SK-N-SH (cell line): ENCODE measurements at regions not wholly inside any gene's neighbourhood (a gene's known extent, or its start where the extent isn't known, plus 50 kb on each side); places are given as distances from the start of the nearest gene placed in this dataset.

Source experiments
- CTCF ChIA-PET: fragments of 300-600, 350-600 bp; formaldehyde crosslinking; extraction: SDS; loops from one replicate; lab custom pipeline; 2021; lab: Yijun Ruan, JAX
- POLR2A ChIA-PET: fragments of 350-600 bp; sonication (Branson Sonifier 250); formaldehyde crosslinking; extraction: SDS; loops from one replicate; lab custom pipeline; 2020; ENCODE audit warnings: antibody characterized with exemption, inconsistent platforms; lab: Yijun Ruan, JAX
- DNase-seq: peaks from one replicate; pipeline ENCODE4 v3.0.0; 2012
- H2AFZ ChIP-seq: fragments of 200-600 bp; sonication (generic); 2 replicates; pipeline ENCODE4 v1.8.1; 2016; ENCODE audit warnings: antibody characterized with exemption, mild to moderate bottlenecking, low read depth
- H3F3A ChIP-seq: fragments of 200-600 bp; sonication (generic); replicated peaks from 2 replicates; pipeline ENCODE3; 2016; ENCODE audit warnings: antibody characterized with exemption, mild to moderate bottlenecking; ENCODE audit not compliant: insufficient read depth
- H3K27ac ChIP-seq, 2 experiments: fragments of 200-500 bp in 1 of 2; fragments of 200-600 bp in 1 of 2; sonication (Bioruptor generic) in 1 of 2; sonication (generic), shearing (Covaris generic) in 1 of 2; 2 replicates each; pipeline versions ENCODE4 v1.5.1 to v1.6.1; 2014 to 2016; ENCODE audit warnings: low read depth in 2 of 2, inconsistent platforms in 1 of 2, low read length in 1 of 2, mild to moderate bottlenecking in 1 of 2, mixed read lengths in 1 of 2
- H3K27me3 ChIP-seq: fragments of 200-600 bp; sonication (generic), shearing (Covaris generic); 2 replicates; pipeline ENCODE4 v1.6.1; 2016; ENCODE audit warnings: mixed run types; ENCODE audit not compliant: insufficient read depth
- H3K36me3 ChIP-seq, 2 experiments: fragments of 200-500 bp in 1 of 2; fragments of 200-600 bp in 1 of 2; sonication (Bioruptor generic) in 1 of 2; sonication (generic) in 1 of 2; replicated peaks in 1 of 2; 2 replicates each; pipeline versions ENCODE3 to v1.5.1; 2014 to 2016; ENCODE audit warnings: low read length in 1 of 2, mild to moderate bottlenecking in 1 of 2; ENCODE audit not compliant: insufficient read depth in 2 of 2, control insufficient read depth in 1 of 2
- H3K4me1 ChIP-seq, 2 experiments: fragments of 200-500 bp in 1 of 2; fragments of 200-600 bp in 1 of 2; sonication (Bioruptor generic) in 1 of 2; sonication (generic), shearing (Covaris generic) in 1 of 2; 2 replicates each; pipeline versions ENCODE4 v1.5.1 to v1.6.1; 2014 to 2016; ENCODE audit warnings: low read depth in 1 of 2, low read length in 1 of 2, mixed run types in 1 of 2; ENCODE audit not compliant: insufficient read depth in 2 of 2, control insufficient read depth in 1 of 2
- H3K4me2 ChIP-seq: fragments of 200-600 bp; sonication (generic), shearing (Covaris generic); 2 replicates; pipeline ENCODE4 v1.6.1; 2017; ENCODE audit warnings: mixed run types
- H3K4me3 ChIP-seq, 2 experiments: fragments of 200-500 bp in 1 of 2; fragments of 200-600 bp in 1 of 2; sonication (Bioruptor generic) in 1 of 2; sonication (generic), shearing (Covaris generic) in 1 of 2; 2 replicates each; pipeline versions ENCODE4 v1.5.1 to v1.8.1; 2014 to 2016; ENCODE audit warnings: low read depth in 2 of 2, inconsistent platforms in 1 of 2, low read length in 1 of 2, mild to moderate bottlenecking in 1 of 2, mixed read lengths in 1 of 2, moderate library complexity in 1 of 2
- H3K79me2 ChIP-seq: fragments of 200-600 bp; sonication (generic); 2 replicates; pipeline ENCODE4 v1.8.1; 2017; ENCODE audit warnings: mild to moderate bottlenecking; ENCODE audit not compliant: insufficient read depth
- H3K9ac ChIP-seq: fragments of 200-600 bp; sonication (generic); 2 replicates; pipeline ENCODE4 v1.6.1; 2017; ENCODE audit warnings: mixed run types
- H3K9me2 ChIP-seq: fragments of 200-600 bp; sonication (generic); 2 replicates; pipeline ENCODE4 v1.6.1; 2017; ENCODE audit warnings: mixed run types
- H3K9me3 ChIP-seq: fragments of 200-600 bp; sonication (generic); 2 replicates; pipeline ENCODE4 v1.6.1; 2017; ENCODE audit warnings: mixed run types, mild to moderate bottlenecking, moderate library complexity
- H4K20me1 ChIP-seq: fragments of 200-600 bp; sonication (generic); 2 replicates; pipeline ENCODE4 v1.6.1; 2017; ENCODE audit warnings: mild to moderate bottlenecking, mixed run types; ENCODE audit not compliant: insufficient read depth
- CHD2 ChIP-seq: fragments of 150-350 bp; IDR thresholded peaks from 2 replicates; pipeline ENCODE4 v1.6.1; 2018; ENCODE audit warnings: low read length; ENCODE audit not compliant: partially characterized antibody
- EP300 ChIP-seq, 2 experiments: IDR thresholded peaks; 2 replicates each; pipeline versions ENCODE4 v1.4.0 to v1.6.1; 2012; ENCODE audit warnings: borderline replicate concordance in 1 of 2, low read depth in 1 of 2, low read length in 1 of 2
- FOXJ3 ChIP-seq: sonication (generic); formaldehyde crosslinking; IDR thresholded peaks from 2 replicates; pipeline ENCODE4 v1.5.1; 2020; ENCODE audit warnings: mild to moderate bottlenecking, missing genetic modification reagents
- FOXM1 ChIP-seq: IDR thresholded peaks from 2 replicates; pipeline ENCODE4 v1.4.0; 2012; ENCODE audit warnings: low read depth, mild to moderate bottlenecking
- MXI1 ChIP-seq: IDR thresholded peaks from 2 replicates; pipeline ENCODE4 v1.6.1; 2012; ENCODE audit warnings: mild to moderate bottlenecking, low read depth, low read length, improper control_type of control experiment
- NFIC ChIP-seq: IDR thresholded peaks from 2 replicates; pipeline ENCODE4 v1.4.0; 2012; ENCODE audit warnings: borderline replicate concordance
- NRF1 ChIP-seq: IDR thresholded peaks from 2 replicates; pipeline ENCODE4 v1.6.1; 2012; ENCODE audit warnings: low read depth, mild to moderate bottlenecking, low read length
- RCOR1 ChIP-seq: fragments of 150-350 bp; IDR thresholded peaks from 2 replicates; pipeline ENCODE4 v1.6.1; 2017; ENCODE audit warnings: antibody characterized with exemption, low read length
- RFX5 ChIP-seq: IDR thresholded peaks from 2 replicates; pipeline ENCODE4 v1.6.1; 2012; ENCODE audit warnings: mild to moderate bottlenecking, improper control_type of control experiment, low read length
- RXRA ChIP-seq: IDR thresholded peaks from 2 replicates; pipeline ENCODE4 v1.4.0; 2012; ENCODE audit warnings: low read depth, mild to moderate bottlenecking, borderline replicate concordance
- SIN3A ChIP-seq: IDR thresholded peaks from 2 replicates; pipeline ENCODE4 v1.6.1; 2012; ENCODE audit warnings: low read depth, mild to moderate bottlenecking, low read length, moderate library complexity, borderline replicate concordance
- TEAD4 ChIP-seq: IDR thresholded peaks from 2 replicates; pipeline ENCODE4 v1.4.0; 2012; ENCODE audit warnings: mild to moderate bottlenecking, borderline replicate concordance; ENCODE audit not compliant: insufficient read depth
- YY1 ChIP-seq: IDR thresholded peaks from 2 replicates; pipeline ENCODE4 v1.4.0; 2012; ENCODE audit warnings: low read depth, mild to moderate bottlenecking
- WGBS: methylation state at CpG from one replicate; pipeline ENCODE4 v1.1.6; 2017; ENCODE audit warnings: low lambda C conversion rate; 5-methylcytosine and 5-hydroxymethylcytosine counted together
- TF ChIP-seq, protein P1 (sequence below): IDR thresholded peaks from 2 replicates; pipeline ENCODE4 v1.6.1; 2012; ENCODE audit warnings: mild to moderate bottlenecking, low read depth, low read length, moderate library complexity
- TF ChIP-seq, protein P2 (sequence below): fragments of 200-600 bp; sonication (generic); IDR thresholded peaks from 2 replicates; pipeline ENCODE4 v1.6.1; 2017; ENCODE audit warnings: antibody characterized with exemption, mild to moderate bottlenecking, moderate library complexity
- TF ChIP-seq, protein P3 (sequence below): fragments of 150-350 bp; IDR thresholded peaks from 2 replicates; pipeline ENCODE4 v1.6.1; 2017; ENCODE audit warnings: antibody characterized with exemption, low read length, low read depth, borderline replicate concordance
- TF ChIP-seq, protein P4 (sequence below): IDR thresholded peaks from 2 replicates; pipeline ENCODE4 v1.4.0; 2012; ENCODE audit warnings: low read depth, borderline replicate concordance

DNA sequence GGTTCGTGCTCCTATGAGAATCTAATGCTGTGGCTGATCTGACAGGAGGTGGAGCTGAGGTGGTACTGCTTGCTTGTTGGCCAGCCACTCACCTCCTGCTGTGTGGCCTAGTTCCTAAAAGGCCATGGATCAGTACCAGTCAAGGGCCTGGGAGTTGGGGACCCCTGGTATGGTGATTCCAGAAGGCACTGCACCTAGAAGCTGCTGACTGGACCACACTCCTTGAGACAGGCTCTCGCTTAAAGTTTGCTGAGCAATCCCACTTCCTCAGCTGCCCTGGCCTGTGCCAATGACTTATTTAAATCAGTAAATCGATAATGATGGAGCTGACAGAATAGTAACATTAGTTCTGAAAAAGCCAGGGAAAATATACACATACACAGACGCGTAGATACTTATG lies 98.6 kb upstream of the LYZL2 start:
- TF ChIP-seq NFIC = no peak
- TF ChIP-seq, protein P1, sequence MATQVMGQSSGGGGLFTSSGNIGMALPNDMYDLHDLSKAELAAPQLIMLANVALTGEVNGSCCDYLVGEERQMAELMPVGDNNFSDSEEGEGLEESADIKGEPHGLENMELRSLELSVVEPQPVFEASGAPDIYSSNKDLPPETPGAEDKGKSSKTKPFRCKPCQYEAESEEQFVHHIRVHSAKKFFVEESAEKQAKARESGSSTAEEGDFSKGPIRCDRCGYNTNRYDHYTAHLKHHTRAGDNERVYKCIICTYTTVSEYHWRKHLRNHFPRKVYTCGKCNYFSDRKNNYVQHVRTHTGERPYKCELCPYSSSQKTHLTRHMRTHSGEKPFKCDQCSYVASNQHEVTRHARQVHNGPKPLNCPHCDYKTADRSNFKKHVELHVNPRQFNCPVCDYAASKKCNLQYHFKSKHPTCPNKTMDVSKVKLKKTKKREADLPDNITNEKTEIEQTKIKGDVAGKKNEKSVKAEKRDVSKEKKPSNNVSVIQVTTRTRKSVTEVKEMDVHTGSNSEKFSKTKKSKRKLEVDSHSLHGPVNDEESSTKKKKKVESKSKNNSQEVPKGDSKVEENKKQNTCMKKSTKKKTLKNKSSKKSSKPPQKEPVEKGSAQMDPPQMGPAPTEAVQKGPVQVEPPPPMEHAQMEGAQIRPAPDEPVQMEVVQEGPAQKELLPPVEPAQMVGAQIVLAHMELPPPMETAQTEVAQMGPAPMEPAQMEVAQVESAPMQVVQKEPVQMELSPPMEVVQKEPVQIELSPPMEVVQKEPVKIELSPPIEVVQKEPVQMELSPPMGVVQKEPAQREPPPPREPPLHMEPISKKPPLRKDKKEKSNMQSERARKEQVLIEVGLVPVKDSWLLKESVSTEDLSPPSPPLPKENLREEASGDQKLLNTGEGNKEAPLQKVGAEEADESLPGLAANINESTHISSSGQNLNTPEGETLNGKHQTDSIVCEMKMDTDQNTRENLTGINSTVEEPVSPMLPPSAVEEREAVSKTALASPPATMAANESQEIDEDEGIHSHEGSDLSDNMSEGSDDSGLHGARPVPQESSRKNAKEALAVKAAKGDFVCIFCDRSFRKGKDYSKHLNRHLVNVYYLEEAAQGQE = no peak
- TF ChIP-seq, protein P2, sequence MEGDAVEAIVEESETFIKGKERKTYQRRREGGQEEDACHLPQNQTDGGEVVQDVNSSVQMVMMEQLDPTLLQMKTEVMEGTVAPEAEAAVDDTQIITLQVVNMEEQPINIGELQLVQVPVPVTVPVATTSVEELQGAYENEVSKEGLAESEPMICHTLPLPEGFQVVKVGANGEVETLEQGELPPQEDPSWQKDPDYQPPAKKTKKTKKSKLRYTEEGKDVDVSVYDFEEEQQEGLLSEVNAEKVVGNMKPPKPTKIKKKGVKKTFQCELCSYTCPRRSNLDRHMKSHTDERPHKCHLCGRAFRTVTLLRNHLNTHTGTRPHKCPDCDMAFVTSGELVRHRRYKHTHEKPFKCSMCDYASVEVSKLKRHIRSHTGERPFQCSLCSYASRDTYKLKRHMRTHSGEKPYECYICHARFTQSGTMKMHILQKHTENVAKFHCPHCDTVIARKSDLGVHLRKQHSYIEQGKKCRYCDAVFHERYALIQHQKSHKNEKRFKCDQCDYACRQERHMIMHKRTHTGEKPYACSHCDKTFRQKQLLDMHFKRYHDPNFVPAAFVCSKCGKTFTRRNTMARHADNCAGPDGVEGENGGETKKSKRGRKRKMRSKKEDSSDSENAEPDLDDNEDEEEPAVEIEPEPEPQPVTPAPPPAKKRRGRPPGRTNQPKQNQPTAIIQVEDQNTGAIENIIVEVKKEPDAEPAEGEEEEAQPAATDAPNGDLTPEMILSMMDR = no peak
- no peak for TF ChIP-seq RCOR1
- no peak for TF ChIP-seq EP300 (IDR thresholded peaks at IDR 0.05; ENCODE audit: borderline replicate concordance in 1 of 2, low read depth in 1 of 2, low read length in 1 of 2)
- TF ChIP-seq SIN3A = no peak
- TF ChIP-seq, all 33 proteins: peak for 0
- DNase-seq = no peak
- Histone ChIP-seq H3K9me2 (no peaks in the 10 kb centered on the region), H3F3A (peaks cover 5% of the 10 kb centered on the region), H3K9me3 (no peaks in the 10 kb centered on the region), H3K27ac (no peak overlapping the region), H3K4me3 (no peak overlapping the region), H3K9ac (no peak overlapping the region), H3K36me3 (no peaks in the 10 kb centered on the region), H3K27me3 (no peaks in the 10 kb centered on the region), H3K4me2 (no peak overlapping the region), H4K20me1 (no peaks in the 10 kb centered on the region), H2AFZ (no peak overlapping the region), H3K79me2 (no peaks in the 10 kb centered on the region), H3K4me1 (peaks cover 0 to 2% of the 10 kb centered on the region in 2 experiments; a peak in 1 of 4 replicates)
- 92% methylated on average over 5 of the region's 5 CpGs for WGBS
- CTCF ChIA-PET = interaction anchor here (0.6 to 2.2 kb wide), 4 partner anchors 20 to 1936 kb away, joined by 3 to 7 read pairs (median 4); no protein-coding TSS in a partner anchor
- POLR2A ChIA-PET = no interaction called here

DNA sequence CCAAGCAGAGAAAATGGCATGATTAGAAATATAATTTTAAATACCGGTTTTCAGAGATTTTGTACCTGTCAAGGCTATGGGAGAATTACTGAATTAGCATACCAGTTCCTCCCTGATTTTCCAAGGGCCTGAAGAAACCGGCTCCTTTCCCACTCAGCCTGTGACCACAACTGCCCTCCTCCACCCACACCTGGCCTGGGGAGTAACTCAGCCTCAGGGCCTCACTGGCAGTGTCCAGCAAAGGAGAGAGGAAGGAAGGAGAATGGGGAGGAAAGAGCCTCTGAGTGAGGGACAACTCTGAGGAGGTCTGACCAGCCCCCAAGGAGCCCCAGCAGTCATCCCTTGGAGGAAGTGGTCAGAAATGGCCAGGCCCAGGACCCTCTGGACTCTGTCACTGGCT lies 98.0 kb upstream of the LYZL2 start:
- Histone ChIP-seq H3K27me3 (no peaks in the 10 kb centered on the region), H3K9me3 (no peaks in the 10 kb centered on the region), H3K4me3 (no peak overlapping the region), H3K9me2 (no peaks in the 10 kb centered on the region), H3K36me3 (no peaks in the 10 kb centered on the region), H3K4me2 (no peak overlapping the region), H3K79me2 (no peaks in the 10 kb centered on the region), H3K27ac (no peak overlapping the region), H3K4me1 (peaks cover 0 to 2% of the 10 kb centered on the region in 2 experiments; a peak in 1 of 4 replicates)
- CTCF ChIA-PET = interaction anchor here (1.0 to 2.2 kb wide), 7 partner anchors 16 to 1081 kb away, joined by 3 to 7 read pairs (median 3); no protein-coding TSS in a partner anchor
- POLR2A ChIA-PET = no interaction called here
- 89% methylated on average over 2 of the region's 2 CpGs for WGBS
- DNase-seq = no peak
- TF ChIP-seq MXI1 = no peak
- TF ChIP-seq FOXM1 = no peak
- no peak for TF ChIP-seq YY1
- no peak for TF ChIP-seq NFIC
- no peak for TF ChIP-seq RFX5
- TF ChIP-seq EP300 (IDR thresholded peaks at IDR 0.05; ENCODE audit: borderline replicate concordance in 1 of 2, low read depth in 1 of 2, low read length in 1 of 2) = no peak
- no peak for TF ChIP-seq FOXJ3
- TF ChIP-seq RXRA = no peak
- TF ChIP-seq NRF1 = no peak
- TF ChIP-seq, protein P3, sequence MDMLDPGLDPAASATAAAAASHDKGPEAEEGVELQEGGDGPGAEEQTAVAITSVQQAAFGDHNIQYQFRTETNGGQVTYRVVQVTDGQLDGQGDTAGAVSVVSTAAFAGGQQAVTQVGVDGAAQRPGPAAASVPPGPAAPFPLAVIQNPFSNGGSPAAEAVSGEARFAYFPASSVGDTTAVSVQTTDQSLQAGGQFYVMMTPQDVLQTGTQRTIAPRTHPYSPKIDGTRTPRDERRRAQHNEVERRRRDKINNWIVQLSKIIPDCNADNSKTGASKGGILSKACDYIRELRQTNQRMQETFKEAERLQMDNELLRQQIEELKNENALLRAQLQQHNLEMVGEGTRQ = no peak
- no peak for TF ChIP-seq TEAD4
- TF ChIP-seq, protein P4, sequence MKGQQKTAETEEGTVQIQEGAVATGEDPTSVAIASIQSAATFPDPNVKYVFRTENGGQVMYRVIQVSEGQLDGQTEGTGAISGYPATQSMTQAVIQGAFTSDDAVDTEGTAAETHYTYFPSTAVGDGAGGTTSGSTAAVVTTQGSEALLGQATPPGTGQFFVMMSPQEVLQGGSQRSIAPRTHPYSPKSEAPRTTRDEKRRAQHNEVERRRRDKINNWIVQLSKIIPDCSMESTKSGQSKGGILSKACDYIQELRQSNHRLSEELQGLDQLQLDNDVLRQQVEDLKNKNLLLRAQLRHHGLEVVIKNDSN = no peak
- no peak for TF ChIP-seq CHD2
- TF ChIP-seq, all 33 proteins: peak for 0
- H3K9ac ChIP-seq = no peak overlapping the region
- H4K20me1 ChIP-seq = no peaks in the 10 kb centered on the region
- H3F3A ChIP-seq = peaks cover 5% of the 10 kb centered on the region
- no peak overlapping the region for H2AFZ ChIP-seq
